Right lobe of liver (tissue), 6 donors: ENCODE measurements at regions not wholly inside any gene's neighbourhood (a gene's known extent, or its start where the extent isn't known, plus 50 kb on each side); places are given as distances from the start of the nearest gene placed in this dataset.

ENCODE experiments used
- ATAC-seq, 4 donors: fragments of 200-7000 bp; cut with Tn5 transposase; one replicate each; pipeline ENCODE4 v1.9.1; 2020; ENCODE audit warnings: mild to moderate bottlenecking in 4 of 4, moderate library complexity in 4 of 4
- DNase-seq, 3 donors: peaks; one replicate each; pipeline ENCODE4 v3.0.0-alpha.2; 2020
- H3K27ac ChIP-seq, 3 donors: fragments of 200-600 bp; one replicate each; pipeline ENCODE4 v1.8.0; 2022
- H3K27me3 ChIP-seq, 2 donors: fragments of 200-600 bp; one replicate each; pipeline ENCODE4 v1.8.0; 2022
- H3K36me3 ChIP-seq, 4 donors: fragments of 200-600 bp; sonication (generic) in 1 of 4; one replicate each; pipeline versions ENCODE4 v1.5.1 to v1.8.0; 2017 to 2022; ENCODE audit warnings: control low read depth in 1 of 4
- H3K4me1 ChIP-seq, 4 donors: fragments of 200-600 bp; sonication (generic) in 1 of 4; one replicate each; pipeline versions ENCODE4 v1.5.1 to v1.8.0; 2017 to 2022; ENCODE audit warnings: control low read depth in 1 of 4
- H3K4me3 ChIP-seq, 3 donors: fragments of 200-600 bp; one replicate each; pipeline ENCODE4 v1.8.0; 2022
- H3K9me3 ChIP-seq, 4 donors: fragments of 200-600 bp; sonication (generic) in 1 of 4; one replicate each; pipeline versions ENCODE4 v1.5.1 to v1.8.0; 2017 to 2022; ENCODE audit warnings: control low read depth in 1 of 4
- CTCF ChIP-seq, 4 donors: fragments of 200-600 bp in 3 of 4; fragments of 450-650 bp in 1 of 4; IDR thresholded peaks; one replicate each; pipeline versions ENCODE4 v1.5.1 to v1.8.0; 2016 to 2022; ENCODE audit warnings: antibody characterized with exemption in 4 of 4, mild to moderate bottlenecking in 2 of 4
- POLR2A ChIP-seq: fragments of 450-650 bp; IDR thresholded peaks from one replicate; pipeline ENCODE4 v1.6.1; 2017; ENCODE audit warnings: antibody characterized with exemption, mild to moderate bottlenecking
- WGBS: methylation state at CpG from one replicate; pipeline ENCODE4 v1.1.6; 2018; ENCODE audit warnings: low coverage, low lambda C conversion rate; ENCODE audit not compliant: insufficient coverage; ENCODE audit errors: missing lambda C conversion rate; 5-methylcytosine and 5-hydroxymethylcytosine counted together
- intact Hi-C, 2 donors: fragments of 100-400 bp; cut with DNase I; formaldehyde crosslinking; loops; one replicate each; pipeline versions ENCODE4 v1.11.2 to v1.14.1; 2022
- donor health status: DM: no; HTN: yes; CAD: no.
- donor health status: DM: no; HTN: no; CAD: no.
- donor health status: DM: no; HTN: no; CAD: no.
- donor health status: DM: no; HTN: yes; CAD: no.
- donor health status: DM: no; HTN: yes; CAD: no.

- WGBS, result 15% methylated on average over 1 of the region's 1 CpG
- intact Hi-C loops, result no loop called here
- DNase-seq, result no peak
These were observed 351.0 kb downstream of the ANKRD7 start for GRCh38 chr7:118575393-118575948.

DNA sequence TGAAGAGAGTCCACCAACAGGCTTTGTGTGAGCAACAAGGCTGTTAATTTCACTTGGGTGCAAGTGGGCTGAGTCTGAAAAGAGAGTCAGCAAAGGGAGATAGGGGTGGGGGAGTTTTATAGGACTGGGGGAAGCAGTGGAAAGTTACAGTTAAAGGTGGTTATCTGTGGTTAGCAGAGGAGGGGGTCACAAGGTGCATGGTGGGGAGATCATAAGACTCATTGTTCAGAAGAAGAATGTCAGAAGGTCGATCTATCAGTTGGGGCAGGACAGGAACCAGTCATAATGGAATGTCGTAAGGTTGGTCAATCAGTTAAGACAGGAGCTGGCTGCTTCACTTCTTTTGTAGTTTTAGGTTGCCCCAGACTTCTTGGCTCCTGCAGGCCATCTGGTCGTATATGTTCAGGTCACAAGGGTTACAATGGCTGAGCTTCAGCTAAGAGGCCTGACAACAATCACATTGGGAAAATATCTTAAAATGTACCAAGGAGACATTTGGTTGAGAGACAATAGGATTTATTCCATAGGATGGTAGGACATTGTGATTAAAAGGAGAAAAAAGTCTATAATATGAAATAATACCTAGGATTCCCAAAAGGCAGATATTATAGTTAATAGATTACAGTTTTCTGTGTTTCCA is 356.4 kb downstream of the ANKRD7 start:
- H3K4me3 ChIP-seq, result no peak overlapping the region
- ATAC-seq, result no peak
- intact Hi-C loops, result no loop called here
- H3K4me1 ChIP-seq, result no peaks in the 10 kb centered on the region
- WGBS, result 43% methylated on average over 3 of the region's 3 CpGs
- no peak for TF ChIP-seq CTCF (IDR thresholded peaks at IDR 0.05)
- no peak for TF ChIP-seq POLR2A
- H3K9me3 ChIP-seq, result no peaks in the 10 kb centered on the region
- DNase-seq, result no peak
- no peaks in the 10 kb centered on the region for H3K27me3 ChIP-seq
- no peaks in the 10 kb centered on the region for H3K36me3 ChIP-seq
- H3K27ac ChIP-seq, result no peak overlapping the region

More at GRCh38 chr7:118575393-118575948, 351.0 kb downstream of the ANKRD7 start:
- H3K4me3 ChIP-seq, result no peak overlapping the region
- ATAC-seq, result no peak
- H3K27ac ChIP-seq, result no peak overlapping the region
- H3K36me3 ChIP-seq, result no peaks in the 10 kb centered on the region
- no peaks in the 10 kb centered on the region for H3K27me3 ChIP-seq
- TF ChIP-seq CTCF (IDR thresholded peaks at IDR 0.05) (no peak), POLR2A (no peak)
- H3K9me3 ChIP-seq, result no peaks in the 10 kb centered on the region
- H3K4me1 ChIP-seq, result no peaks in the 10 kb centered on the region

DNA sequence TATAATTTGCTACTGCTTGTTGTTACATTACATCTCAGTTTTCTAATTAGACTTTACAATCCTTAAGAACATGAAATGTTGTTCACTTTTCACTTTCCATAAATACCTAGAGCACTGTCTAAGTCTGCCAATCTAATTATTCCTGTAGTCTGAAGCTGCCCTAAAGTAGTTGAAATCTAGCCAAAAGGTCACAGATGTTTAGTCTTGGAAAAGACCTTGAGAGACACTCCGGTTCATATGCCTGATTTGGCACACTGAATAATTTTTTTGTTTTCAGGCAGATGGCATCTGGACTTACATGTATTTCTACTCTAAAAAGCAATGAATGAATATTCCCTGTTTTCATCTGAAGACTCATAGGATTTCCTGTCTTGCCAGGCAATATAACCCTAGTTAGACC is 359.1 kb downstream of the ANKRD7 start:
- Histone ChIP-seq H3K4me3 (no peak overlapping the region), H3K27me3 (no peaks in the 10 kb centered on the region), H3K36me3 (no peaks in the 10 kb centered on the region), H3K27ac (no peak overlapping the region), H3K4me1 (no peaks in the 10 kb centered on the region), H3K9me3 (no peaks in the 10 kb centered on the region)
- DNase-seq, result no peak
- intact Hi-C loops, result no loop called here
- TF ChIP-seq POLR2A (no peak), CTCF (IDR thresholded peaks at IDR 0.05) (no peak)
- no peak for ATAC-seq
- whole genome bisulfite sequencing, result 86% methylated on average over 1 of the region's 1 CpG

GRCh38 chr7:118586248-118586647 is 361.7 kb downstream of the ANKRD7 start:
- intact Hi-C loops, result no loop called here
- TF ChIP-seq POLR2A (no peak), CTCF (IDR thresholded peaks at IDR 0.05) (no peak)
- no peak for ATAC-seq

More at GRCh38 chr7:118586248-118586647, 361.7 kb downstream of the ANKRD7 start:
- H3K27me3 ChIP-seq, result no peaks in the 10 kb centered on the region
- H3K4me3 ChIP-seq, result no peak overlapping the region
- WGBS, result no CpG with 5 or more reads among the region's 1 CpG
- DNase-seq, result no peak
- no peaks in the 10 kb centered on the region for H3K4me1 ChIP-seq
- no peak overlapping the region for H3K27ac ChIP-seq
- no peaks in the 10 kb centered on the region for H3K36me3 ChIP-seq
- no peaks in the 10 kb centered on the region for H3K9me3 ChIP-seq
